Cardiac muscle cell (in vitro differentiated cells and primary cell): ENCODE measurements at regions not wholly inside any gene's neighbourhood (a gene's known extent, or its start where the extent isn't known, plus 50 kb on each side); places are given as distances from the start of the nearest gene placed in this dataset.

ENCODE experiments used
- DNase-seq, 2 donors: peaks; one replicate each; pipeline versions ENCODE4 v3.0.0 to v3.0.0-alpha.2; 2010 to 2017; ENCODE audit warnings: low read depth in 1 of 2, low spot score in 1 of 2
- H3K27ac ChIP-seq: fragments of 200-600 bp; sonication (generic); 2 replicates; pipeline ENCODE4 v1.5.1; 2016
- H3K27me3 ChIP-seq: fragments of 200-600 bp; sonication (generic); 2 replicates; pipeline ENCODE4 v1.6.0; 2016; ENCODE audit warnings: control low read depth
- H3K36me3 ChIP-seq: fragments of 200-600 bp; sonication (generic); 2 replicates; pipeline ENCODE4 v1.5.1; 2016; ENCODE audit warnings: control low read depth
- H3K4me1 ChIP-seq: fragments of 200-600 bp; sonication (generic); 2 replicates; pipeline ENCODE4 v1.8.1; 2017; ENCODE audit warnings: low read depth, mild to moderate bottlenecking, mixed run types
- H3K4me3 ChIP-seq: fragments of 200-600 bp; sonication (generic); 2 replicates; pipeline ENCODE4 v1.5.1; 2016; ENCODE audit warnings: mild to moderate bottlenecking
- H3K9me3 ChIP-seq: fragments of 200-600 bp; sonication (generic); 2 replicates; pipeline ENCODE4 v1.5.1; 2017; ENCODE audit warnings: low read depth, mild to moderate bottlenecking, control low read depth
- CTCF ChIP-seq: IDR thresholded peaks from 2 replicates; pipeline ENCODE4 v1.5.1; 2012; ENCODE audit warnings: low read depth, mild to moderate bottlenecking, low read length

GRCh38 chr12:76194724-76195123 is 110.2 kb upstream of the NAP1L1 start:
- no peak for TF ChIP-seq CTCF
- H3K27ac ChIP-seq: no peak overlapping the region
- DNase-seq: no peak

GRCh38 chr12:76193961-76194360 is 109.5 kb upstream of the NAP1L1 start:
- TF ChIP-seq CTCF: no peak
- Histone ChIP-seq H3K4me3 (no peak overlapping the region), H3K27me3 (no peaks in the 10 kb centered on the region), H3K27ac (no peak overlapping the region), H3K36me3 (no peaks in the 10 kb centered on the region), H3K9me3 (no peaks in the 10 kb centered on the region), H3K4me1 (no peaks in the 10 kb centered on the region)
- DNase-seq: no peak

More at GRCh38 chr12:76194724-76195123, 110.2 kb upstream of the NAP1L1 start:
- Histone ChIP-seq H3K27me3 (no peaks in the 10 kb centered on the region), H3K4me3 (no peak overlapping the region), H3K36me3 (no peaks in the 10 kb centered on the region), H3K4me1 (no peaks in the 10 kb centered on the region), H3K9me3 (no peaks in the 10 kb centered on the region)

- no peak for DNase-seq
- H3K9me3 ChIP-seq: no peaks in the 10 kb centered on the region
- no peaks in the 10 kb centered on the region for H3K27me3 ChIP-seq
- TF ChIP-seq CTCF: no peak
- no peaks in the 10 kb centered on the region for H3K4me1 ChIP-seq
- H3K27ac ChIP-seq: no peak overlapping the region
- no peaks in the 10 kb centered on the region for H3K36me3 ChIP-seq
- no peak overlapping the region for H3K4me3 ChIP-seq
Observed at GRCh38 chr12:76192416-76192815, 107.9 kb upstream of the NAP1L1 start.

GRCh38 chr12:76190299-76190698 is 105.8 kb upstream of the NAP1L1 start:
- Histone ChIP-seq H3K9me3 (no peaks in the 10 kb centered on the region), H3K4me1 (no peaks in the 10 kb centered on the region), H3K27ac (no peak overlapping the region), H3K4me3 (no peak overlapping the region), H3K27me3 (no peaks in the 10 kb centered on the region), H3K36me3 (no peaks in the 10 kb centered on the region)
- no peak for DNase-seq
- no peak for TF ChIP-seq CTCF

GRCh38 chr12:76189851-76190250 is 105.4 kb upstream of the NAP1L1 start:
- Histone ChIP-seq H3K27ac (no peak overlapping the region), H3K4me3 (no peak overlapping the region), H3K27me3 (no peaks in the 10 kb centered on the region), H3K36me3 (no peaks in the 10 kb centered on the region), H3K4me1 (no peaks in the 10 kb centered on the region), H3K9me3 (no peaks in the 10 kb centered on the region)
- TF ChIP-seq CTCF: no peak
- no peak for DNase-seq

GRCh38 chr12:76187177-76187576 is 102.7 kb upstream of the NAP1L1 start:
- Histone ChIP-seq H3K4me3 (no peak overlapping the region), H3K27me3 (no peaks in the 10 kb centered on the region), H3K9me3 (no peaks in the 10 kb centered on the region), H3K36me3 (no peaks in the 10 kb centered on the region), H3K4me1 (no peaks in the 10 kb centered on the region), H3K27ac (no peak overlapping the region)
- DNase-seq: no peak
- no peak for TF ChIP-seq CTCF
